CD4-positive, alpha-beta T cell treated with Interleukin-10 for 1 hour (primary cell): ENCODE measurements at regions not wholly inside any gene's neighbourhood (a gene's known extent, or its start where the extent isn't known, plus 50 kb on each side); places are given as distances from the start of the nearest gene placed in this dataset.

Experiments used
- DNase-seq: peaks from one replicate; pipeline ENCODE4 v3.0.0-alpha.2; 2020

DNA sequence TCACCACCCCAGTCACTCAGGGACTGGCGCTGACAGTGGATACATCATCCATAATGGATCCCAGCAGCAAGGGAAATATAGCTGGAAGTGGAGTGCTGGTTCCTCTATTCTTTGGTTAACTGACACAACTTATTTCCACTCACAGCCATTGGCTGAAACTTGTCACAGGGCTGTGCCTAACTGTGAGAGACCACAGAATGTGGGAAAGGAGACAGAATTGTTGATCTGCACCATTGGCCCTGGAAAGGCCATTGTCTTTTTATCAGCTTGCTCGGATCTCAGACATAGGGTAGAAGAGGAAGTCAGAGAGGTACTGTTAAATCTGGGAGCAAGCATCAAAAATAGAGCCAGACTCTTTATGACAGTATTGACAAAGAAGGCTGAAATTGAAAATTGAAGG, 451.3 kb downstream of the AJAP1 start:
- no peak for DNase-seq

DNA sequence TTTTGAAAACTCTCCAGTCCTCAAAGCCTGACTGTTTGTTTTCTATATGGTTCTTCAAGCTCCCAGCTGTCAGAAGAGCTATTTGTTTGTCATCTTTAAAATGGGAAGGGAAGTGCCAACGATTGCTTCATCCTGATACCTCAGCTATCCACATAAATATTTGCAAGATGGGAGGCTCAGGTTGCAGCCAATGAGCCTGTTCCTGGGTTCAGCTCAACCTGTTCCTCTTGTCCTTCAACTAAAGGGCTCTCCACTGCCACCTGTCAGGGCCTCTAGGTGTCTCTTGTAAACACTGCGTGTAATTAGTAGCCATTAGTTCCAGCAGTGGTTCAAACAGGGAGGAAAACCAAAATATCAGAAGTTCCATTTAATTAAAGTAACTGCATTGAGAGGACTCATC, 445.1 kb downstream of the AJAP1 start:
- no peak for DNase-seq

DNA sequence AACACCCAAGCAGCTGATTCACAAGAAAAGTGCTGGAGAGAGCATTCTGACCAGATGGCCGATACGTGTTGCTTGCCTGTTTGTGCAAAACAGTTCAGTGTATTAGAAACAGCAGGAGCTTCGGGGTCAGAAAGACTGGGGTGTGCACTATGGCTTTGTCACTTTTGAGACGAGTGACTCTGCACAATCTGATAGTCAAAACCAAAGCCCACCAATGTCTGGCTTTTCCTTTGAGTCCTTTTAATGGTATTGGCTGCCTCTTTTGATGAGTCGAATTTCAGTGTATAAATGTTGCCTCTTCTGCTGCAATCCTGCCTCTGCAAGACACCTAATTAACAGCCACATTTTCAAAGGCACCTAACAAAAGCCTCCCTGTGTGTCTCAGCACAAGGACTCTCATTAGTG, 444.6 kb downstream of the AJAP1 start:
- no peak for DNase-seq

DNA sequence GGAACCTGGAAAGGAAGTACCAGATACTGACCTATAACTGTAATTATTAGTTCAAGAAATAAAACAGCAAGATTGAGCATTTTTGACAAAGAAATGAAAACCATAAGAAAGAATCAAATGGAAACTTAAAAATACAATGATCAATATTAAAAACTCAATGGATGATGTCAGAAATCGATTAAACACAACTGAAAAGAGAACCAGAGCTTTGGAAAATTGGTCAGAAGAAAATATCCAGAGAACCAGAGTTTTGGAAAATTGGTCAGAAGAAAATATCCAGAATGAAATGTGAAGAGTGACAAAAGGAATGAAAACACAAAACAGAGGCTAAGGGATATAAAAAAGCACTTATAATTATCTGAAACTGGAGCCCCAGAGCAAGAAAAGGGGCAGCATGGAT, 438.6 kb downstream of the AJAP1 start:
- no peak for DNase-seq

DNA sequence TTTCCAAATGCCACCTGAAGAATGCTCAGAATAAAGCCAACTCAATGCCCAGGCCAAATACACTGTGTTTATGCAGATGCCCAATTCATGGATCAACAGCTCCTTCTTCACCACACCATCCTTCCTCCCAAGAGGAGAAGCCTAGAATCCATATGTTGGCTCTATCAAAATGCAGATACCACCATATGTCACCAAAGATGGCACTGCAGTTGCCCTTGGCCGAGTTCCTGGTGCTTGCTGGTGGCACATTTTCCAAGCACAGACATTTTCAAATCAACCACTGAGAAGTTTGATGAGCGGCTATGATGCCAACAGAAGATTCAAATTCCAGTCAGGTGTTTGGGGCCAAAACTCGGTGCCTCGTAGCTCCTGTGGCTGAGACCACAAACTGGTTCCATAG, 430.3 kb downstream of the AJAP1 start:
- DNase-seq, result no peak

DNA sequence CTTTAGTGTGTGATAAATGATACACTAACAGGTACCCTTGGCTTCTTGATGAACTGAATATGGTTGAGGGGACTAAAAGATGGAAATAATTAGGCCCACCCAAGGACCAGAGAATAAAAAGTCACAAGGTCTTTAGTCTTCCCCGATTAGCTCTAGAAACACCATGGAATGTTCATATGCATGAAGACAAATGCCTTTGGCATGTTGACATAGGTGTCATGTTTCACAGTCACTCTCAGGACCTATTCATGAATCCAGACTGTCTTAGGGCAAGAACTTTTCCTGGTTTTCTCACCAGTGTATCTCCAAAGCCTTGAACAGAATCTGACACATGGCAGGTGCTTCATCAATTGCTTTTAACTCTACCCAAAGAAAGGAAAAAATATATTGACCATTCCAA, 412.8 kb downstream of the AJAP1 start:
- DNase-seq, result no peak

DNA sequence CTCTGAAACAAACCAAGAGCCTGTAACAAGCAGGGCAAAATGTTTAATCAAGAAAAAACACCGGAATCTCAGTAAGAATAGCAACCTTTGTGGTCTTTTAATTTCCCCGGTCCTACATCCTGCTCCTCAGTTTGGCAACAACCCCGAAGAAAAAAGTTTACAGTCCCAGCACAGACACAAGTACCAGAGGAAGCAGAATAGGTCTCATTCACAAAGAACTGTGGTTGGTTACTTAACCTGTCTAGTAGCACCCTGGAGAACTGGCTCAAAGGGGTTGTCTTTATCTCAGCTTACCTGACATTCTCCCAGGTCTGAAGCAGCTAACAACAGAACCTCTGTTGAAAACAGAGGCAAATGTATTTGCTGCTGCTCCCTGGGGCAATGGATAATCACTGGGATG, 399.3 kb downstream of the AJAP1 start:
- DNase-seq, result no peak

DNA sequence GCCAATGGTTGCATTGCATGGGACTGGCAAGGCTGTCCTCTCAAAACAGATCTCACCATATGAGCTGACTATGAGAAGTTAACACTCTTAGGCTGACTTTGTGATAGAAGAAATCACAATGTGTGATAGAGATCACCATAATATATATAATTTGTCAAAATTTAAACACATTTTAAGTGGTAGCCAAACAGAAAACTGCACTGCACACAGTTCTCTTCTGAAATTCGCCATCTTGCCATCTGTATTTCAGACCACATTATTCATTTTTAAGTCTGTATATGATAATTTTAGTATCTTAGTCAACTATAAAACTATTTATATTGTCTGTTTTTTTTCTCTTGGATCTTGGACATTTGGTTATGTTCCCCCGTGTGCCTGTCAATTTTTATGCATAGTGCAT, 374.7 kb downstream of the AJAP1 start:
- no peak for DNase-seq

DNA sequence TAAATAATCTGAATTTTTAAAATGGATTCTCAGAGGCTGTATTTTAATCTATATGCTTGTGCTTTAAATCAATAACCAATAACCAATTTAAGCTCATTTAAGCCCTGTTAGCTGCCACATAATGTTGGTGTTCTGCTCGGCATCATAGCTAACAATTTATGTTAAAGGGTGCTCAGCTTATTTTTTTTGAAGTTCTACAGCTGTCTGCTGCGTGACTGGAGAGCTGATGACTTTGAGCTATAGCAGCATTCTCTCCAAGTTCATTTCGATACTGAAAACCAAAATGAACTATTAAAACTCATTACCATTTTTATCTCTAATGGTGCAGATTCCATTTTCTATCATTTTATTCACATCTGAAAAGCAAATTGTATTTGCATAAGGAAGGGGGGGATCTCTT, 357.8 kb downstream of the AJAP1 start:
- no peak for DNase-seq

DNA sequence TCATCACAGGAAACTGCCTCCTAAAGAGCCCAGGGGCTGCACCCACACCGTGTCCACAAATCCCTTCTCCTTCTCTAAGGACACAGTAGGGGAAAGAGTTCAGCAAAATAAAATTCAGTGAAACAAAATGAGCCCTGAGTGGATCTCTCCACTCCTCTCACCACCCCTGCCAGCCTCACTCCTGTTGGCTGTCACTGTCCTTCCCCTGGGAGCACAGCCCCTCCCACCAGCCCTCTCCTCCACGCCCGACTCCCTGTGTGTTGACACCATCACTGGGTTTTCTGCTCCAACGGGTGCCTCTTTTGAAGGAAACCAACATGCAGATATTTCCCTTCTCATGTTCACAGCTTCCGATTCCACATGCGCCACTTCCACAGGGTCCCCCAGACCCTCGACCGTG, 356.2 kb downstream of the AJAP1 start:
- no peak for DNase-seq

DNA sequence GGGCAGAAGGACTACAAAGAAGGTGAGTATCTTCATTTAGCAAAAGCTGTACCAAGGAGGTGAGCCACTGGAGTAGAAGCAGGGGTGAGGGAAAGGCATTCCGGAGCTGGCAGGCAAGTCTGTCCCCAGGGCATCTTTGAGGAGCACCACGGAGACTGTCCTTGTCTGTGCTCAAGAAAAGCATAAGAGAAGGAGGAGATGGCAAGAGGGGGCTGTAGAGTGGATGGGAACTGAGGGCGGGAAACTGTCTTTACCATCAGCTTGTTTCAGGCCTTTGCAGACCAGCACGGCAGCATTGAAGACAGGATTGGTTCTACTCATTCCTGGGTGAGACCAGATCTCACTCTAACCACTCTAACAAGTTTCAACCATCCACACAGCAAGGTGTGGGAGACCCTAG, 355.8 kb downstream of the AJAP1 start:
- DNase-seq, result no peak

DNA sequence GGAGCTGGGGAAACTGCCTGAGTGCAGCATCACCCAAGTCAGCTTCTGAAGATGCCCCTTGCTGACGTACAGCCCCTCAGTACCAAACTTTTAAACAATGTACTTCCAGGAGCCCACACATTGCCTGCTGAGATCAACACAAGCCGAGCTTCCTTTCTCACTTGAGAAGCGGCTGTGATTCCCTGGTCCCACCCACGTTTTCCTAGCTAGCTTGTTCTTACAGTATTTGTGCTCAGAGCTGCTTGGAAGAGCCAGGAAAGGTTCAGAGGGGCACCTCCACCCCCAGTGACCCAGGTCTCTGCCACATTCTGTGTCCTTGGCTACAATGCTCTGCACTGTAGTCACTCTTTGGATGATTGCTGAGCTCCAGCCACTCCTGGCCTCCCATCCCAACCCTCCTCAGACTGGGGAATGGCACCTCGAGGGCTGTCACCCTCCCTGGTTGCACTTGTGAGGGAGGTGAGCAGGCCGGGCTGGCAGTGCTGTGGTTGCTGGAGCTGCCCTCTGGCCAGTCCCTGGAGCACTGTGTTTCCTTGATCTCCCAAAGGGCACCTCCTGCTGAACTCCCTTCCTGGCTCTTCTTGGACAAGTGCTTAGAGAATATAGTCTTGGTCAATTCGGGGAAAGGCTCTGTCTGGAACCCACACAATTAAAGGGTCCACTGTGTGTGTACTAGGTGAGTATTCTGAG, 355.1 kb downstream of the AJAP1 start:
- no peak for DNase-seq

DNA sequence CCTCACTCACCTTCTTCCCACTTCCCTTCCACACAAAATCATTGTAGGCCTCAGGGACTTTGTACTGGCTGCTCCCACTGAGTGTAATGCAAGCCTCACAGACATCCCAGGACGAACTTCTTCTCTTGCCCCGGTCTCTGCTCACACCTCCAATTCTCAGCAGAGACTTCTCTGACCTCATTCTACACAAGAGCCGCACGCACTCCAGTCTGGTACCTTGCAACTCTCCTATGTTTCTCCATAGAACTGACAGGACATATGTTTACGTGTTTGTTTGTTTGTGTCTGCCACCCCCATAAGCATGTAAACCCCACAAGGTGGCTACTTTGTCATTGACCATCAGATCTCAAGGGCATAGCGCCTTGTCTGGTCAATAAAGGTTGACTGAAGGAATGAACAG, 350.8 kb downstream of the AJAP1 start:
- no peak for DNase-seq

DNA sequence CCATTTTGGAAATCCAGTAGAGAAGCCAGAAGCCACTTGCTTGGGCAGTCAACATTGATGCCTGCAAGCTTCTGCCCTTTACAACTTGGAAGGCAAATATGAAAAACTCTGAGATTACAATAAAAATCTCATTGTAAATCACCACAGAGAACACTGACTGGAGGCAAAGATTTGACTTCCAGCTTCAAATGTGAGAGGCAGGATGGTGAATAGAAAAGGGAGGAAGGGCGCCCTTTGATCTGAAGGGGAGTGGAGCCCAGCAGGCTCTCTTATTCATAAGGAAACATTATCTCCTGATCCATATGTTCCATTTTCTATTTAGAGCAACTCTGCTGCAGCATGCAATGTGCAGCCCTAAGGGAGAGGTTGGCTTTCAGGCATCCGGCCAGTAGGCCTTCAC, 348.3 kb downstream of the AJAP1 start:
- no peak for DNase-seq

DNA sequence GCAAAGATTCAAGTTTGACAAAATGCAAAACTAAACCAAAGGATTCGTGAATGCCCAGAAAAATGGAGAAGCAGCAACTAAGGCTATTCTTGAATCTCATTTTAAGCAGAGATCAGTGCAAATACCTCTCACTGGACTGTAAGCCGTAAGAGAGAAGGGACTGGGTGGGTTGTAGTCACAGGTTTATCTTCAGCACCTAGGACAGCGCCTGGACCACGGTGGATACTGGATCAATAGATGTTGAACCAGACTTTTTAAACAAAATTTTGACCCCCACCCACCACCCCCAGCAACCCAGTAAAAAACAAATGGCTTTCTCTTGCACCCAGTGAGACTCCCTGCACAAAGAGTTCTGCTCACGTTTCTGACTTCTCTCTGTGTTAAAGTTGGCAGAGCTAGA, 347.1 kb downstream of the AJAP1 start:
- DNase-seq, result no peak

DNA sequence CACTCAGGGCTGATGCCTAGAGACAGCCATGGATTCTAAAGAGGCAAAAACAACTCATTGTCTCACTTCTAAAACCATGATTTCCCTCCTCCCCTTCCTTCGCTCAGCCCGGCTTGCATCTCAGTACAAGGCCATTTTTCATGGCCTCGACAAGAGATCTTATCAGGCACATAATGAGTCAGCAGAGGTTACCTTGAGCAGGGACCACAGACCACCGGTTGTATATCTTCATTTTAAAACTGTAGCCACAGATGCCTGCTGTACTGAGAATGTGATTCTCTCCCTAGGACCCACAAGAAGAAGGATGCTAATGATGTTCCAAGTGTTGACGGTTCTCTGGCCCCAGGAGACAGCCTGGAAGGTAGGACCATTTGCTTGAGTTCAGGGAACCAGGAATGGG, 331.9 kb downstream of the AJAP1 start:
- DNase-seq, result no peak

DNA sequence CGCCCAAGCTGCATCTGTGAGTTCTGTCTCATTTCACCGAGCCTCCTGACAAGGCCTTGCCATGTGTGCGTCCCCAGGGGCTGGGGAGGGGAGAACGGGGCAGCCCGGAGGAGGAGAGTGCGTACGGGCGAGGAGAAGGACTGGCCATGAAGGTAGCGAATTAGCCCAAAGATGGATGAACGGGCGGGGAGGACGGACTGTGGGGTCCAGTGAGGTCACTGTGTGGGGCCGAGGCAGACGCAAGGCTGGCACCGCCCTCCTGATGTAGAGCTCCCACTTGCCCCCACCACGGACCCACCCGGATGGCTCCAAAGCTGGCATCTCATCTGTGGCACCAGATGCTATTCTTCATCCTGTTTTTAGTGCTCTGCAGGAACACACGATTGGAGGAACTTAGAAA, 330.4 kb downstream of the AJAP1 start:
- no peak for DNase-seq

DNA sequence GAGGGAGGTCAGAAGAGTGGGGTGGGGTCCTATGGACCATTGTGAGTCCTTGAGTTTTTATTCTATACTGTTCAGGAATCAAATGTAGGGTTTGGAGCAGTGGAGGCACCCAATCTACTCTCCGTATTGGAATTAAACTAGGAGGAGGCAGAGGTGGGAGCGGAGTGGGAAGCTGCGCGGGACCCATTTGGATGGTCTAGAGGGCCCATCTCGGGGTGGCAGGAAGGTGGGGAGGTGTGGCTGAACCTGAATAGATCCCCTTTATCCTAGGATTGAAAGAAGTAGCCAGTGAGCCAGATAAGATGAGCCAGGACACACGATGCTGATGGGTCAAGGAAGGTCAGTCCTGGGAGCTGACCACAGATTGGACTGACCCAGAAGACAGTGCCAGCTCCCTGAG, 325.8 kb downstream of the AJAP1 start:
- DNase-seq, result no peak

DNA sequence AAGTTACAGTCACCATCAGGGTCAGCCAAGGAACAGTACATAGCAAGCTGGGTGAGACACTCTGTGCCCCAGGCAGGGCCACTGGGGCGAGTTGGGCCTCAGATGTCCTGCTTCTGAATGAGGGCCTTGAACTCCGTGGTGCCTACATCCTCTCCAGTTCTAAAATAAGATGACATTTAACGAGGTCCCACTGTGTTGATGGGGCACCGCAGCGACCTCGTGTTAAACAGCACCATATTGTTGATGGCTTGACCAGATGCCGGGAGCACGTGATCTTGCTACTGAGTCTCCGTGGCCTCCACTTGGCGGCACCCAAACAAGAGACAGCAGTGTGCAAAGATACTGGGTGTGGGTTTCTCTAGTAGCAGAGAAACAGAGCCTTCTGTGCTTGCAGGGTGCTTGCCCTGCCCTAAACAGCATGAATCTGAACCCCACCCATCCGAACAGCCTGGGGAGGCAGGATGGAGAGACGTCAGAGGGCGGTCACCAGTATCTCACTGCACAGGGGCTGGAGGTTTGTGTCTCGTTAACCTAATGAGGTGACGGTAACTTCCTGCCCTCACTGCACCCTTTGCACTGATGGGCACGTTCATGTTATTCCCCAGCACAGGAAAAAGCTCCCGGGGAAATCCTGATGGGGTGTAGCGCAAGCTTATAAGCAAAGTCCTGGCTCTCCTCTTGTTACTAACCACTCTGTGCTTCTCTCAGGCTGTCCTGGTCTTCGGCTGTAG, 324.4 kb downstream of the AJAP1 start:
- no peak for DNase-seq

DNA sequence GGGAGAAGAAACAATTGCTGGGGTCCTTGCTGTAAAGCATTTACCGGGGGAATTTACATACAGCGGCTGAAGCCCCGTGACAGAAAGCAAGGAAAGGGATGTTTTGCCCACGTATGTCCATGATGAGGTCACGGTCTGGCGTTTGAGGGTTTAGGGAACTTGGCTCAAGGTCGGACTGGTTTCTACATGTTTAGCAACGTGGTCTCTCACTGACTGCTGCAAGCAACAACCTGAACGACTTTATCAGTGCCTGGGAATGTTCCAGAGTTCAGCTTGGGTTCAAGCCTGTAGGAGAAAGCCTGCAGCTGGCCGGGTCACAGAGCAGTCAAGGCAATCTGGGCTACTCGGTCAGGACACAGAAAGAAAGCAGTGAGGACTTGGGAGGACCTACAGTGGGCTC, 323.3 kb downstream of the AJAP1 start:
- DNase-seq, result no peak

DNA sequence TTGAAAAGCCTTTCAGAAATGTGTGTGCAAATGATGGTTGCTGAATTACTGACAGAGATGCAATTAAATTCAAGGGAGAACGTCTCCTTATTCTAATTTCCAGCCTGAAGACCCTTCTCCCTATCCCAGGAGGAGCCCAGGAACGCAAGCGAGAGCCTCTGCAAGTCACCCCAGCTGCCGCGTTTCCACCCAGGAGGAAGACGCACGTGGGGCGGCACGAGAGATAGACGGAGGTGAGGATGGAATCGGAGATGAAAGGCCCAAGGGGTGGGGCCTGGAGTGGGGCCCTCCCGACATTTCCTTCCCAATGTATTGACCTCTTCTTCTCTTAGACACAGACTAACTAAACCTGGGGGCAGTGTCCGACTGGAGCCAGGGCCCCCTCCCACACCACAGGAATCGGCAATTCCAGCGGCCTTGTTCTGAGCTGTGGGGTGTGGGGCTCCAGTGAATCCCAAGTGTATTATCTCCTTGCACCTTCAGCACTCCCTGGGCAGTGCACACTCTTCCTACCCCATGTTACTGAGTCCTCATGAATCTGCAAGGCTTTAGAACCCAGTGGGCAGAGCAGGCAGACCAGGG, 322.5 kb downstream of the AJAP1 start:
- DNase-seq, result no peak

DNA sequence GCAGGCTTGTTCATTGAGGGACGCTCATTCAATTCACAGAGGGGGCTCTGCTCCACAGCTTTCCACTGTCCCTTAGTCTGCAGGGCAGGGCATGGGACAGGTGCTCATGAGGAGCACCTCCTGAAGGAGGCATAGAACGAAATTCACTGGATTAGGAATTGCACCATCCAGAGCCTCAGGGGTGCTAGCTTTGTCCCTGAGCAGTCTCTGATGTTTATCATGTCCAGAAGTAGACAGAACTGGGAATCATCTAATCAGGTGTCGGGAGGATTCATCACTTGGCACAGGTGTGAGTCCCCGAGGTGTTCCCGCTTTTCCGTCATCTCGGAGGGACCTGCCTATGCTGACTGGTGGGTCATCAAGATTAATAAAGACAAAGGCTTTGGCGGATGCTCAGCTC, 321.4 kb downstream of the AJAP1 start:
- DNase-seq, result no peak

DNA sequence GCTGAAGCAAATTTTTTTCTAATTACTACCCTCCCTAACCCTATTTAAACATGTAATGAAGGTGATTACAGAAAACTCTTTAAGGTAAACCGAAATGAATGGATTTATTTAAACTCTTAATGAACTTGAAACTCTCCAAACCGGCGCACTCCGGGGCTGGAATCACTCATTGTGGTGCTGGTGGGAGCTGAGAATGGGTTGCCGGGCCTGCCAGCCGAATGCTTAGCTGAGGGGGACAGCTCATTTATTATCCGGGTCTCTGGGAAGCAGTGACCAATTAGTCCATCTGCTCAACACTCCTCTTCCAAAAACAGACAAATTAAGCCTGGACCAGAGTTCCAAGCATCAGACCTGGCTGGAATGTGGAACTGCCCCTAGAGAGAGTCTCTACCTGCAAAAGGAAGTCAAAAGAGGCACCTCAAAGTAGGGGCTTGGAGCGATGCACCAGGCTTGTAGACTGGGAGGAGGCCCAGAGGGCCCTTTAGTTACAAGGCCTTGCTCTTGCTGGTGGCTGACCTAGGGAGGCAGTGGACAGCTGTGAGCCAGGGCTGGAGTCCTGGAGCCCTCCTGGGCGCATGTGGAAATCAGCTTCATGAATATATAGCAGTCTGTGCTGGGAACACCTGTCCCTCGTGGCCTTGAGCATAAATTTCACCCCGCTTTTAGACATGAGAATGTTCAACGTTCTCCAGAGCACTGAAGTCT, 320.7 kb downstream of the AJAP1 start:
- no peak for DNase-seq

DNA sequence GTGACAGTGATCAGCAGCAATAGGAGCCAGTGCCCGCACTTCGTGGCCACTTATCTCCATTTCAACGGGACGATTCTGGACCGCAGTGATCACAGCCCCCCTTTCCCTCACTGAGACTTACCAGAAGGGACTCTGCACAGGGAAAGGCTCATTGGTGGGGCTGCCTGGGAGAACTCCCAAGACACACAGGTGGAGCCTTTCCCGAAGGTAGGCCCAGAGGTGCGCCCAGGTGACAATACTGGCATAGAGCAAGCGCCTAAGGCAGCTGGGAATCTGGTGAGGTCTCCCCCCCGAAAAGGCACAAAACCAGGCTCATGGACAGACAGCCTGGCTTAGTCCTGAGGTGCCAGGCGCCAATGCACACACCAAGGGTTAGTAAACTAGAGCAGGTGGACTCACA, 318.9 kb downstream of the AJAP1 start:
- DNase-seq, result no peak
